ENCODE measurements at regions not wholly inside any gene's neighbourhood (a gene's known extent, or its start where the extent isn't known, plus 50 kb on each side); places are given as distances from the start of the nearest gene placed in this dataset.
"Not testable (repeated sequence)": the region's sequence is repeated elsewhere in the genome, so short reads cannot be mapped to it uniquely, and the experiment has no call there.

GRCh38 chr7:145464287-145464686 lies 628.4 kb upstream of the TPK1 start:
- DNase-seq (ENCODE audit: low spot score): no peak

GRCh38 chr7:145462463-145462862 lies 626.6 kb upstream of the TPK1 start:
- no peak for DNase-seq (ENCODE audit: low spot score)

GRCh38 chr7:145434811-145435210 lies 599.0 kb upstream of the TPK1 start:
- no peak for DNase-seq (ENCODE audit: low spot score)

GRCh38 chr7:145431834-145432233 lies 596.0 kb upstream of the TPK1 start:
- no peak for DNase-seq (ENCODE audit: low spot score)

GRCh38 chr7:145418481-145418880 lies 582.6 kb upstream of the TPK1 start:
- not testable (repeated sequence) for DNase-seq (ENCODE audit: low spot score)

- DNase-seq (ENCODE audit: low spot score): no peak
These were observed 575.2 kb upstream of the TPK1 start for GRCh38 chr7:145411066-145411465.

GRCh38 chr7:145398758-145399157 lies 562.9 kb upstream of the TPK1 start:
- DNase-seq (ENCODE audit: low spot score): no peak

- no peak for DNase-seq (ENCODE audit: low spot score)
These were observed 558.3 kb upstream of the TPK1 start for GRCh38 chr7:145394126-145394525.

GRCh38 chr7:145382762-145383161 lies 546.9 kb upstream of the TPK1 start:
- DNase-seq (ENCODE audit: low spot score): no peak

- DNase-seq (ENCODE audit: low spot score): no peak
These were observed 542.3 kb upstream of the TPK1 start for GRCh38 chr7:145378197-145378596.

- DNase-seq (ENCODE audit: low spot score): no peak
These were observed 524.8 kb upstream of the TPK1 start for GRCh38 chr7:145360511-145361100.

GRCh38 chr7:145350334-145350733 lies 514.5 kb upstream of the TPK1 start:
- no peak for DNase-seq (ENCODE audit: low spot score)

GRCh38 chr7:145349452-145349851 lies 513.6 kb upstream of the TPK1 start:
- not testable (repeated sequence) for DNase-seq (ENCODE audit: low spot score)

GRCh38 chr7:145347271-145347670 lies 511.4 kb upstream of the TPK1 start:
- no peak for DNase-seq (ENCODE audit: low spot score)

- DNase-seq (ENCODE audit: low spot score): no peak
These were observed 503.5 kb upstream of the TPK1 start for GRCh38 chr7:145339319-145339718.

GRCh38 chr7:145331522-145331921 lies 495.7 kb upstream of the TPK1 start:
- no peak for DNase-seq (ENCODE audit: low spot score)

GRCh38 chr7:145331076-145331475 lies 495.2 kb upstream of the TPK1 start:
- no peak for DNase-seq (ENCODE audit: low spot score)

- DNase-seq (ENCODE audit: low spot score): no peak
These were observed 491.8 kb upstream of the TPK1 start for GRCh38 chr7:145327646-145328045.

GRCh38 chr7:145324081-145324480 lies 488.2 kb upstream of the TPK1 start:
- no peak for DNase-seq (ENCODE audit: low spot score)

GRCh38 chr7:145313551-145313950 lies 477.7 kb upstream of the TPK1 start:
- no peak for DNase-seq (ENCODE audit: low spot score)

GRCh38 chr7:145293754-145294153 lies 457.9 kb upstream of the TPK1 start:
- DNase-seq (ENCODE audit: low spot score): no peak

- DNase-seq (ENCODE audit: low spot score): no peak
These were observed 457.4 kb upstream of the TPK1 start for GRCh38 chr7:145293228-145293701.

- DNase-seq (ENCODE audit: low spot score): no peak
These were observed 453.5 kb upstream of the TPK1 start for GRCh38 chr7:145289384-145289783.

GRCh38 chr7:145276118-145276517 lies 440.3 kb upstream of the TPK1 start:
- DNase-seq (ENCODE audit: low spot score): no peak
